WTC11 (cell line): ENCODE measurements at regions not wholly inside any gene's neighbourhood (a gene's known extent, or its start where the extent isn't known, plus 50 kb on each side); places are given as distances from the start of the nearest gene placed in this dataset.

ENCODE experiments used
- ATF2 ChIP-seq: sonication (generic); formaldehyde crosslinking; IDR thresholded peaks from 2 replicates; pipeline ENCODE4 v1.8.1; 2022; ENCODE audit warnings: low read depth, missing genetic modification reagents, borderline replicate concordance
- CBFB ChIP-seq: sonication (generic); formaldehyde crosslinking; IDR thresholded peaks from 2 replicates; pipeline ENCODE4 v1.8.1; 2022; ENCODE audit warnings: mild to moderate bottlenecking, low read depth, missing genetic modification reagents
- CTCF ChIP-seq: fragments of 200-600 bp; IDR thresholded peaks from 2 replicates; pipeline ENCODE4 v1.8.0; 2022; ENCODE audit warnings: antibody characterized with exemption
- FOXK1 ChIP-seq: sonication (generic); formaldehyde crosslinking; IDR thresholded peaks from 2 replicates; pipeline ENCODE4 v1.8.0; 2022; ENCODE audit warnings: mild to moderate bottlenecking, moderate library complexity, missing genetic modification reagents
- PREB ChIP-seq: sonication (generic); formaldehyde crosslinking; IDR thresholded peaks from 2 replicates; pipeline ENCODE4 v1.8.1; 2022; ENCODE audit warnings: mild to moderate bottlenecking, missing genetic modification reagents, moderate library complexity, borderline replicate concordance
- USF1 ChIP-seq: sonication (generic); formaldehyde crosslinking; IDR thresholded peaks from 2 replicates; pipeline ENCODE4 v1.8.0; 2022; ENCODE audit warnings: mild to moderate bottlenecking, missing genetic modification reagents
- ZNF121 ChIP-seq: sonication (generic); formaldehyde crosslinking; IDR thresholded peaks from 2 replicates; pipeline ENCODE4 v1.8.0; 2023; ENCODE audit warnings: missing genetic modification reagents
- ZNF138 ChIP-seq: sonication (generic); formaldehyde crosslinking; conservative IDR thresholded peaks from 2 replicates; pipeline ENCODE4 v1.8.1; 2022; ENCODE audit warnings: mild to moderate bottlenecking, moderate library complexity, missing genetic modification reagents
- ZNF219 ChIP-seq: sonication (generic); formaldehyde crosslinking; IDR thresholded peaks from 2 replicates; pipeline ENCODE4 v1.8.0; 2023; ENCODE audit warnings: missing genetic modification reagents, mild to moderate bottlenecking, borderline replicate concordance
- ZNF416 ChIP-seq: fragments of 250-450 bp; sonication (Bioruptor Pico); IDR thresholded peaks from 2 replicates; pipeline ENCODE4 v1.9.0; 2021; ENCODE audit warnings: mild to moderate bottlenecking, inconsistent platforms

GRCh38 chr17:54521137-54521536 is 379.5 kb upstream of the TOM1L1 start:
- TF ChIP-seq CBFB (CRISPR knock-in tag) (no peak), CTCF (no peak), ZNF121 (CRISPR knock-in tag) (no peak), ZNF138 (CRISPR knock-in tag) (no peak), ZNF219 (CRISPR knock-in tag) (no peak), ZNF416 (CRISPR knock-in tag) (no peak), ATF2 (no peak), FOXK1 (CRISPR knock-in tag) (no peak), PREB (no peak), USF1 (no peak)
